ENCODE measurements at regions not wholly inside any gene's neighbourhood (a gene's known extent, or its start where the extent isn't known, plus 50 kb on each side); places are given as distances from the start of the nearest gene placed in this dataset.
"Not testable (repeated sequence)": the region's sequence is repeated elsewhere in the genome, so short reads cannot be mapped to it uniquely, and the experiment has no call there.

DNA sequence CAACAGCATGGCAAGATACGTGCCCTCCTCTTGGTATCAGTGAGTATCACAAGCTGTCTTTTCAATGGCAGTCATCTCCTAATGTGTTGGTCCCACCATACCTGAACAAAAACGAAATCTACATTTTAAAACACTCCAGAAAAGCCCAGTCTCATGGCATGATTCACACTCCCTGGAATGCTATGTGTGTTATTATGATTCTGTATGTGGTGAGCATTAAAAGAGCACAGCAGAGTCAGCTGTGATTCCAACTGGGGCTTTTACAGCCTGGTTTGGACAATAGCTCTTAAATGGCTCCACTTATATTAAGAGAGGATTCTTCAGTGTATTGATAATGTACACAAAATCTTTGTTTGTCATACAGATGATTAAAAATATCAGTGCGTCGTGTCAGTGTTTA is 274.1 kb upstream of the GK2 start:
- H3K9me3 ChIP-seq (ENCODE audit: control insufficient read depth, insufficient read depth, low read length): no peaks in the 10 kb centered on the region
- no peaks in the 10 kb centered on the region for H3K27me3 ChIP-seq (ENCODE audit: control insufficient read depth, insufficient read depth, low read length)
- no peaks in the 10 kb centered on the region for H3K36me3 ChIP-seq (ENCODE audit: control insufficient read depth, insufficient read depth, low read length)
- ATAC-seq (no peak), DNase-seq (no peak)
- Mint-ChIP-seq H3K27me3 (ENCODE audit: low read depth in 2 of 2) (no peaks in the 10 kb centered on the region), H3K4me3 (no peak overlapping the region), H3K9me3 (peaks cover 12% of the 10 kb centered on the region in 2 donors), H3K27ac (no peak overlapping the region), H3K4me1 (no peaks in the 10 kb centered on the region), H3K36me3 (no peaks in the 10 kb centered on the region)
- TF ChIP-seq, protein P1, sequence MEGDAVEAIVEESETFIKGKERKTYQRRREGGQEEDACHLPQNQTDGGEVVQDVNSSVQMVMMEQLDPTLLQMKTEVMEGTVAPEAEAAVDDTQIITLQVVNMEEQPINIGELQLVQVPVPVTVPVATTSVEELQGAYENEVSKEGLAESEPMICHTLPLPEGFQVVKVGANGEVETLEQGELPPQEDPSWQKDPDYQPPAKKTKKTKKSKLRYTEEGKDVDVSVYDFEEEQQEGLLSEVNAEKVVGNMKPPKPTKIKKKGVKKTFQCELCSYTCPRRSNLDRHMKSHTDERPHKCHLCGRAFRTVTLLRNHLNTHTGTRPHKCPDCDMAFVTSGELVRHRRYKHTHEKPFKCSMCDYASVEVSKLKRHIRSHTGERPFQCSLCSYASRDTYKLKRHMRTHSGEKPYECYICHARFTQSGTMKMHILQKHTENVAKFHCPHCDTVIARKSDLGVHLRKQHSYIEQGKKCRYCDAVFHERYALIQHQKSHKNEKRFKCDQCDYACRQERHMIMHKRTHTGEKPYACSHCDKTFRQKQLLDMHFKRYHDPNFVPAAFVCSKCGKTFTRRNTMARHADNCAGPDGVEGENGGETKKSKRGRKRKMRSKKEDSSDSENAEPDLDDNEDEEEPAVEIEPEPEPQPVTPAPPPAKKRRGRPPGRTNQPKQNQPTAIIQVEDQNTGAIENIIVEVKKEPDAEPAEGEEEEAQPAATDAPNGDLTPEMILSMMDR (IDR thresholded peaks at IDR 0.05): no peak
- no peak overlapping the region for H3K4me3 ChIP-seq (ENCODE audit: low read length)
- no peak overlapping the region for H3K27ac ChIP-seq (ENCODE audit: low read length)
- no peaks in the 10 kb centered on the region for H3K4me1 ChIP-seq (ENCODE audit: control insufficient read depth, insufficient read depth, low read length)
- intact Hi-C loops (cut with micrococcal nuclease): no loop called here
- WGBS (ENCODE audit: insufficient coverage): 91% methylated on average over 4 of the region's 4 CpGs

DNA sequence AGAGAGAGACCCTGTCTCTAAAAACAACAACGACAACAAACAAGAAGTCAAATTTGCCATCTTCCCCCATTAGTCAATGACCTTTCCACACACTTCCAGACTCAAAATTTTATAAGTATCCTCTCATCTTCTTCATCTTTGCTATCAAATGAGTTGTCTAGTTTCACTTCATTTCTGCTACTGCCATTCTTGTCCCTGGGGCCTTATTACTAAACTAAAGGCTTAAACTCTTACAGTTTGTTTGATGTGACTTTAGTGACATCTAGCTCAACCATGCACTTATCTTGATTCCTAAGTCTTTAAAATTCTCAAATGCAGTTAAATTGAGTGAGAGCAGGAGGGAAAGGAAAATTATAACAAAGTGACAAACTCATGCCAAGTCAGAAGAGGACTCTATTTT is 271.8 kb upstream of the GK2 start:
- Mint-ChIP-seq H3K27me3 (ENCODE audit: low read depth in 2 of 2) (no peaks in the 10 kb centered on the region), H3K4me3 (no peak overlapping the region), H3K27ac (no peak overlapping the region), H3K36me3 (no peaks in the 10 kb centered on the region), H3K9me3 (peaks cover 9 to 14% of the 10 kb centered on the region in 2 donors), H3K4me1 (no peaks in the 10 kb centered on the region)
- Histone ChIP-seq H3K9me3 (ENCODE audit: control insufficient read depth, insufficient read depth, low read length) (no peaks in the 10 kb centered on the region), H3K4me1 (ENCODE audit: control insufficient read depth, insufficient read depth, low read length) (no peaks in the 10 kb centered on the region), H3K27ac (ENCODE audit: low read length) (no peak overlapping the region), H3K36me3 (ENCODE audit: control insufficient read depth, insufficient read depth, low read length) (no peaks in the 10 kb centered on the region), H3K27me3 (ENCODE audit: control insufficient read depth, insufficient read depth, low read length) (no peaks in the 10 kb centered on the region), H3K4me3 (ENCODE audit: low read length) (no peak overlapping the region)
- TF ChIP-seq, protein P1 (IDR thresholded peaks at IDR 0.05): no peak
- ATAC-seq (no peak), DNase-seq (no peak)
- intact Hi-C loops (cut with micrococcal nuclease): no loop called here
- 95% methylated on average over 1 of the region's 1 CpG for WGBS (ENCODE audit: insufficient coverage)

DNA sequence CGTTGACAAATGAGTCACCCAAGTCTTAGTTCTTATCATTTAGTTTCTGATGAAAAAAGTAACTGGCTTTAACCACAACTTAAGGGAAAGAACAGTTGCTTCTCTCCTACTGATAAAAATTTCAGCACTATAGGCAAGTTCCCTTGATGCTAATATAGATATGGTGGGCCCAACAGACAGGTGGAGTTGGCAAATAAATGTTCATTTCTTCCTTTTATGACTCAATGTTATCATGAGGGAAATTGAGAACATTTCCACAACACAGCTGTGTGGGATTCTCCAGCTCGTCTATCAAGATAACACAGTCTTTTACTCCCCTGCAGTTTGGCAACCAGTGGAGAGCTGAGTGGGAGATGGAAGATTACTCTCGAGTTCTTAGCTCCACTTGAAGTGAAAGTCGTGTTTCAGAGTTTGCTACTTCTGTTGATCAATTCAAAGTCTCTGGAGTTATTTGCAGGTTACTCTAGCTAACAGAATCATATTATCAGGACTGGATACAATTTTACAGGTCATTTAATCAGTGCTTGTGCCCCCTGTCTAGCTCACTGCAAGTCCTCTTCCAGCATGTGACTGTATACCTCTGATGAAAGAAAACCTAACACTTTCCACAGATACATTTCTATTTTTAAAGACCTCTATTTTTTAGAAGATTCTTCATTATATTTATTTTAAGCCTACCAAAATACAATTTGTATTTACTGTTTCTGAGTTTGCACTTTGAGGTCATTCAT is 270.6 kb upstream of the GK2 start:
- Mint-ChIP-seq H3K27me3 (ENCODE audit: low read depth in 2 of 2) (no peaks in the 10 kb centered on the region), H3K4me3 (no peak overlapping the region), H3K27ac (no peak overlapping the region), H3K36me3 (no peaks in the 10 kb centered on the region), H3K9me3 (peaks cover 8 to 14% of the 10 kb centered on the region in 2 donors), H3K4me1 (no peaks in the 10 kb centered on the region)
- TF ChIP-seq, protein P1 (IDR thresholded peaks at IDR 0.05): no peak
- intact Hi-C loops (cut with micrococcal nuclease): no loop called here
- Histone ChIP-seq H3K27me3 (ENCODE audit: control insufficient read depth, insufficient read depth, low read length) (no peaks in the 10 kb centered on the region), H3K4me3 (ENCODE audit: low read length) (no peak overlapping the region), H3K27ac (ENCODE audit: low read length) (no peak overlapping the region), H3K9me3 (ENCODE audit: control insufficient read depth, insufficient read depth, low read length) (no peaks in the 10 kb centered on the region), H3K4me1 (ENCODE audit: control insufficient read depth, insufficient read depth, low read length) (no peaks in the 10 kb centered on the region), H3K36me3 (ENCODE audit: control insufficient read depth, insufficient read depth, low read length) (no peaks in the 10 kb centered on the region)
- WGBS (ENCODE audit: insufficient coverage): 24% methylated on average over 3 of the region's 4 CpGs
- ATAC-seq (no peak), DNase-seq (no peak)

DNA sequence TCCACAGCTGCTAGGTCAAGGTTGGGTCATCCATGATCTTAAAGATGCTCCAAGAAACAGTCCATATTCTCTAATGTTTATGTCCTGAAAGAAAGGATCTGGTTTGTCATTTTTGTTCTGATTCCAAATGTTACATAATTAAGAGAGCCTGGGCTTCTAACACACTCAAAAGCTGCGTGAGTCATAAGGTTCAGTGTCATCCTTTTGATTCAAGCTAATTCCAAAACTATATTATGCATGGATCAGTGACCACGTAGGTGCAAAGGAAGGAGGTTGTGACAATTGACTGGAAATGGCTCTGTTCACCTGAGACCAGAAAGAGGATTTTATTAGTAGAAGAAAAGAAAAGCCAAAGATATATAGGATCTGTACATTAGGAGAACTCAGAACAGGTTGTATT is 268.7 kb upstream of the GK2 start:
- Mint-ChIP-seq H3K4me3 (no peak overlapping the region), H3K27ac (no peak overlapping the region), H3K36me3 (no peaks in the 10 kb centered on the region), H3K27me3 (ENCODE audit: low read depth in 2 of 2) (no peaks in the 10 kb centered on the region), H3K4me1 (no peaks in the 10 kb centered on the region), H3K9me3 (peaks cover 9 to 16% of the 10 kb centered on the region in 2 donors)
- Histone ChIP-seq H3K4me1 (ENCODE audit: control insufficient read depth, insufficient read depth, low read length) (no peaks in the 10 kb centered on the region), H3K36me3 (ENCODE audit: control insufficient read depth, insufficient read depth, low read length) (no peaks in the 10 kb centered on the region), H3K27ac (ENCODE audit: low read length) (no peak overlapping the region), H3K4me3 (ENCODE audit: low read length) (no peak overlapping the region), H3K9me3 (ENCODE audit: control insufficient read depth, insufficient read depth, low read length) (no peaks in the 10 kb centered on the region), H3K27me3 (ENCODE audit: control insufficient read depth, insufficient read depth, low read length) (no peaks in the 10 kb centered on the region)
- DNase-seq (no peak), ATAC-seq (no peak)
- intact Hi-C loops (cut with micrococcal nuclease): no loop called here
- WGBS (ENCODE audit: insufficient coverage): 91% methylated on average over 2 of the region's 2 CpGs
- TF ChIP-seq, protein P1 (IDR thresholded peaks at IDR 0.05): no peak

DNA sequence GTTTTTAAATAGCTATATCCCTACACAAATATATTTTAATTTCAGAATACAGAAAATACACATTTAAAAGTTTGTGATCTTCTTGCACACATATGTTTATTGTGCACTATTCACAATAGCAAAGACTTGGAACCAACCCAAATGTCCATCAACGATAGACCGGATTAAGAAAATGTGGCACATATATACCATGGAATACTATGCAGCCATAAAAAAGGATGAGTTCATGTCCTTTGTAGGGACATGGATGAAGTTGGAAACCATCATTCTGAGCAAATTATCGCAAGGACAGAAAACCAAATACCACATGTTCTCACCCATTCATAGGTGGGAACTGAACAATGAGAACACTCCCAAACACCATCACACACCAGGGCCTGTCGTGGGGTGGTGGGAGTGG is 266.9 kb upstream of the GK2 start:
- H3K36me3 Mint-ChIP-seq; H3K4me1 Mint-ChIP-seq; intact Hi-C loops (cut with micrococcal nuclease); H3K4me3 ChIP-seq (ENCODE audit: low read length); H3K9me3 ChIP-seq (ENCODE audit: control insufficient read depth, insufficient read depth, low read length); H3K27ac ChIP-seq (ENCODE audit: low read length); H3K4me3 Mint-ChIP-seq; H3K27me3 Mint-ChIP-seq (ENCODE audit: low read depth in 2 of 2); H3K4me1 ChIP-seq (ENCODE audit: control insufficient read depth, insufficient read depth, low read length); H3K27me3 ChIP-seq (ENCODE audit: control insufficient read depth, insufficient read depth, low read length); H3K27ac Mint-ChIP-seq; ATAC-seq; DNase-seq; H3K36me3 ChIP-seq (ENCODE audit: control insufficient read depth, insufficient read depth, low read length): not testable (repeated sequence)
- peaks cover 15 to 17% of the 10 kb centered on the region in 2 donors for H3K9me3 Mint-ChIP-seq
- 100% methylated on average over 1 of the region's 4 CpGs for WGBS (ENCODE audit: insufficient coverage)

All from natural killer cell (primary cell).